ENCODE measurements at regions not wholly inside any gene's neighbourhood (a gene's known extent, or its start where the extent isn't known, plus 50 kb on each side); places are given as distances from the start of the nearest gene placed in this dataset.

GRCh38 chr16:10335681-10336080 lies 50.2 kb upstream of the ATF7IP2 start:
- DNase-seq (ENCODE audit: low spot score): no peak
- TF ChIP-seq CTCF (IDR thresholded peaks at IDR 0.05; ENCODE audit: extremely low read depth, missing control alignments): no peak

All from GM20000 (cell line).